Sigmoid colon (tissue), 4 donors: ENCODE measurements at regions not wholly inside any gene's neighbourhood (a gene's known extent, or its start where the extent isn't known, plus 50 kb on each side); places are given as distances from the start of the nearest gene placed in this dataset.

Experiments used
- EP300 ChIP-seq, 4 donors: sonication (generic); formaldehyde crosslinking; IDR thresholded peaks; one replicate each; pipeline ENCODE4 v1.6.1; 2017; ENCODE audit warnings: antibody characterized with exemption in 4 of 4
- POLR2AphosphoS5 ChIP-seq, 4 donors: sonication (generic); formaldehyde crosslinking; IDR thresholded peaks; one replicate each; pipeline ENCODE4 v1.6.1; 2017; ENCODE audit warnings: antibody characterized with exemption in 4 of 4
- TF ChIP-seq, protein P1 (sequence below), 4 experiments: fragments of 450-650 bp in 3 of 4; fragments of 200-600 bp in 1 of 4; IDR thresholded peaks; one replicate each; pipeline ENCODE4 v1.5.1; 2016 to 2019; ENCODE audit warnings: antibody characterized with exemption in 4 of 4, mild to moderate bottlenecking in 3 of 4, moderate library complexity in 2 of 4

- TF ChIP-seq, protein P1, sequence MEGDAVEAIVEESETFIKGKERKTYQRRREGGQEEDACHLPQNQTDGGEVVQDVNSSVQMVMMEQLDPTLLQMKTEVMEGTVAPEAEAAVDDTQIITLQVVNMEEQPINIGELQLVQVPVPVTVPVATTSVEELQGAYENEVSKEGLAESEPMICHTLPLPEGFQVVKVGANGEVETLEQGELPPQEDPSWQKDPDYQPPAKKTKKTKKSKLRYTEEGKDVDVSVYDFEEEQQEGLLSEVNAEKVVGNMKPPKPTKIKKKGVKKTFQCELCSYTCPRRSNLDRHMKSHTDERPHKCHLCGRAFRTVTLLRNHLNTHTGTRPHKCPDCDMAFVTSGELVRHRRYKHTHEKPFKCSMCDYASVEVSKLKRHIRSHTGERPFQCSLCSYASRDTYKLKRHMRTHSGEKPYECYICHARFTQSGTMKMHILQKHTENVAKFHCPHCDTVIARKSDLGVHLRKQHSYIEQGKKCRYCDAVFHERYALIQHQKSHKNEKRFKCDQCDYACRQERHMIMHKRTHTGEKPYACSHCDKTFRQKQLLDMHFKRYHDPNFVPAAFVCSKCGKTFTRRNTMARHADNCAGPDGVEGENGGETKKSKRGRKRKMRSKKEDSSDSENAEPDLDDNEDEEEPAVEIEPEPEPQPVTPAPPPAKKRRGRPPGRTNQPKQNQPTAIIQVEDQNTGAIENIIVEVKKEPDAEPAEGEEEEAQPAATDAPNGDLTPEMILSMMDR (IDR thresholded peaks at IDR 0.05) = no peak
- TF ChIP-seq EP300 (IDR thresholded peaks at IDR 0.05) = no peak
- TF ChIP-seq POLR2AphosphoS5 (IDR thresholded peaks at IDR 0.05) = no peak
Measured at GRCh38 chr15:81888748-81889484, 156.9 kb downstream of the MEX3B start.
